ENCODE measurements at regions not wholly inside any gene's neighbourhood (a gene's known extent, or its start where the extent isn't known, plus 50 kb on each side); places are given as distances from the start of the nearest gene placed in this dataset.

DNA sequence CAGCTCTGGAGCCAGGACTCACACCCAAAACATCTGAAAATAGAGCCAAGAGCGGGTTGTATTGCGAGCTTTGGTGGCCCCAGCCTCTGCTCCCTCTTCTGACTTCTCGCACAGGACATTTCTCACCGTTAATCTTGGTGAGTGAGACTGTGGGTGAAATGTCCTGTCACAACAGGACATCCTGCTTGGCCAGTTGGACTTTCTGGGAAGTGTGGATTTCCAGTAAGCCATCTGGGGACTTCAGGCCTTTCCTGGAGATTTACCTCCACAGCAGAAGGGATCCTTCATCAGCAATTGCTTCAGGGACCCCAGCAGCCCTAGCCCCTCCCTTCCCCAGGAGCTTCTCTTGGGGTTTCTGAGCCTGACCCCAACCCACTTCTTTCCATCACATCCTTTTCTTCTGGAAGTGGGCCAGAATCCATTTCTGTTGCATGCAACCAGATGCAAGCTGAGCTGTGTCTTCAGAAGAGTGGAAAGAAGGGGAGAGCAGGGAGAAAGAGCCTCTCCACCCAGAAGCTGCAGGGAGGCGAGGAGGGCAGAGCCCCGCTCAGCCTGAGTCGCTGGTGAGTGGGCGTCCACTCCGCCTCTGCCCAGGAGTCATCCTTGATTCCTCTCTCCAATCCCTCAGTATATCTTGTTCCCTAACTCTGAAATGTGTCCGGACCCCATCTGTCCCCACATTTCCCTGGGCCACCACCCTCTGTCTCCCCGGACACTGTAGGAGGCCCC is 50.3 kb upstream of the GADD45G start:
- TF ChIP-seq, protein P1, sequence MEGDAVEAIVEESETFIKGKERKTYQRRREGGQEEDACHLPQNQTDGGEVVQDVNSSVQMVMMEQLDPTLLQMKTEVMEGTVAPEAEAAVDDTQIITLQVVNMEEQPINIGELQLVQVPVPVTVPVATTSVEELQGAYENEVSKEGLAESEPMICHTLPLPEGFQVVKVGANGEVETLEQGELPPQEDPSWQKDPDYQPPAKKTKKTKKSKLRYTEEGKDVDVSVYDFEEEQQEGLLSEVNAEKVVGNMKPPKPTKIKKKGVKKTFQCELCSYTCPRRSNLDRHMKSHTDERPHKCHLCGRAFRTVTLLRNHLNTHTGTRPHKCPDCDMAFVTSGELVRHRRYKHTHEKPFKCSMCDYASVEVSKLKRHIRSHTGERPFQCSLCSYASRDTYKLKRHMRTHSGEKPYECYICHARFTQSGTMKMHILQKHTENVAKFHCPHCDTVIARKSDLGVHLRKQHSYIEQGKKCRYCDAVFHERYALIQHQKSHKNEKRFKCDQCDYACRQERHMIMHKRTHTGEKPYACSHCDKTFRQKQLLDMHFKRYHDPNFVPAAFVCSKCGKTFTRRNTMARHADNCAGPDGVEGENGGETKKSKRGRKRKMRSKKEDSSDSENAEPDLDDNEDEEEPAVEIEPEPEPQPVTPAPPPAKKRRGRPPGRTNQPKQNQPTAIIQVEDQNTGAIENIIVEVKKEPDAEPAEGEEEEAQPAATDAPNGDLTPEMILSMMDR (conservative IDR thresholded peaks at IDR 0.05 in 1 of 2, IDR thresholded peaks at IDR 0.05 in 1 of 2; ENCODE audit: low read depth in 1 of 2, low read length in 2 of 2): no peak
- no peak for TF ChIP-seq EZH2 (IDR thresholded peaks at IDR 0.05; ENCODE audit: low read length, missing control alignments)
